Skin epidermis (tissue), 12 donors: ENCODE measurements at regions not wholly inside any gene's neighbourhood (a gene's known extent, or its start where the extent isn't known, plus 50 kb on each side); places are given as distances from the start of the nearest gene placed in this dataset.
A peak's percentile ranks its signal among the peaks of the same experiment; 100 is the strongest.

Experiments used
- H3K27ac ChIP-seq, 21 experiments: fragments of 200-600 bp; sonication (generic) in 11 of 21; one replicate each; pipeline ENCODE4 v1.5.0; 2020; ENCODE audit warnings: mild to moderate bottlenecking in 3 of 21, inconsistent platforms in 2 of 21, moderate library complexity in 2 of 21
- H3K4me3 ChIP-seq, 7 experiments: fragments of 200-600 bp; sonication (generic) in 2 of 7; one replicate each; pipeline ENCODE4 v1.5.0; 2020; ENCODE audit warnings: inconsistent platforms in 2 of 7, mild to moderate bottlenecking in 2 of 7, moderate library complexity in 1 of 7

DNA sequence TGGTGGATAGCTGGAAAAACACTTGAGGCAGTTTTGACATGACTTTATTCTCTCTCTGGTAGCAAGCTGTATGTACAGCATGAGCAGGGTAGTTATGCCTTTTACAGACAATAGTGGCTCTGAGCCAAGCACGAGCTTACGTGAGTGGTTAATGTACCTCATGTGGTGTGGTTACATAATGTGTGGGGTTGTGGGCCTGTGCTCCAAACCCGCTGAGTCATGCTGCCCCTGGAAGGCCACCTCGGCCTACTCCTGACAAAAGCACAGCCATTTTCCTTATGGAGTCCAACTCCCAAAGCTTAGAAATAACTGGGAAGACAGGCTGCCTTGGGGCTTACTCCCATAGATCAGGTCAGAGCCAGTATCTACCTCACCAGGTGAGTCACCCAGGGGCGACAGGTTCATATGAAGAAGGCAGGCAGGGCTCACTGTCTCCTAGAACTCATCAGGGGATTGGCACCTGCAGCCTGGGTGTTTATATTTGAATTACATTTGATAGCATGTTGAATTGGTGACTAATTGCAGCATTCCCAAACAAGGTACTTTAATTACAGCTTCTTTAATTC, 404.5 kb downstream of the ADRA2A start:
- H3K27ac ChIP-seq: peak overlapping the region in 5 of 21 experiments; percentile 13 to 53 (median 23)
- H3K4me3 ChIP-seq: no peak overlapping the region

DNA sequence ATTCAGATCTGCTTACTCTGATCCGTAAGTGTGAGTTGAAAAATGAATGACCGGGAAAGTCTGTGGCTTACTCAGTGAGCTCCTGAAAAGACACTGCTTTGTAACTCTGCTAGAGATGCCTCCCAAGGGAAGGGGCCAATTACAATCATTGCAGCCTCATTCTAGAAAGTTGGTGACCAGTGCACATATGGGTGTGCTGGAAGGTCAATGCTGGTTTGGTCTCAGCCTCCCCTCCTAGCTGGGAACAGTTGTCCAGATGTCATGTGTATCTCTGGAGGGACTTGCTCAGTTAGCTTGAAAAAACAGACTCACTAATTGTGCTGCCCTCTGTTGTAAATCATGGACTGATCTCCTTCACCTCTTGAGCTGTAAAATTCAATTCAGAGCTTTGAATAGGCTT, 405.0 kb downstream of the ADRA2A start:
- Histone ChIP-seq H3K4me3 (no peak overlapping the region), H3K27ac (peak overlapping the region in 2 of 21 experiments; percentile 22 to 53)

DNA sequence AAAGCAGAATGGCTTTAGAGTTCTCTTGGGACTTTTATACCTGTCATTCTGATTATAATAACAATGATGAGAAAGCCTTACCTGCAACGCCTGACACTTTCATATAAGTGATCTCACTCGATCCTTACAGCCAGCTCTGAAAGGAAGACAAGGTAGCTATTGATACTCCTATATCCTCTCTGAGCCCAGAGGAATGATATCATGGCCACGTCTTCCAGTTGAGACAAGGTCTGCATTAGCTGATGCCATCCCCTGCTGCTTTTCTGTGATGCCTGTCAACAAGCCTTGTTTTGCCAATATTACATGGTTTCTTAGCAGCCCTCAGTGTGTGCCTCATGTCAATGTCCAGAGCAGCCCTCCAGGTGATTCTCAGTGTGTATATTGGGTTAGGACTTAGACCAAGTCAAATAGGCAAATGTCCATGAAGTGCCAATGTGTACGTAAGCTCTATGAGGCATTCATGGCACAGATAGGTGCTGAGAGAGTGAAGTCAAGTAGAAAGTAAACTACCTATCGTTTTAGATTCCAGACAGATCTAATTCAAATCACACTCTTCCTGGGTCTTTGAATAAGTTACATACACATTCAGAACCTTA, 405.9 kb downstream of the ADRA2A start:
- Histone ChIP-seq H3K27ac (no peak overlapping the region), H3K4me3 (no peak overlapping the region)

DNA sequence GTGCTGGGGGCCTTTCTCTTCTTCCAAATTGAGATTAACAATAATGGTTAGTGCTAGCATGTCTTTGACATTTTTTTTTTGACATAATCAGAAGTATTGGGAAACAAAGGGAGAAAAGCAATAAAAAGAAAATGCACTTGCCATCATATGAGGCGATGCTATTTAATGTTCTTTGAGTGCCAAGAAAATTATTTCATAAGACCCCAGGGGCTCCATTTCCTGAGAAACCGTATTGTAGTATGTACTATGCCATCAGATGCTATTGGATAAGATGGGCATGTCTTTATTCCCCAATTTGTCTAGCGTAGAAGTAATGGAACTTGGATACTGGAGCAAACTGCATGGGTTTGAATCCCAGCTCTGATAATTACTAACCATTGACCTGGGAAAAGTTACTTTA, 408.9 kb downstream of the ADRA2A start:
- Histone ChIP-seq H3K4me3 (no peak overlapping the region), H3K27ac (no peak overlapping the region)

DNA sequence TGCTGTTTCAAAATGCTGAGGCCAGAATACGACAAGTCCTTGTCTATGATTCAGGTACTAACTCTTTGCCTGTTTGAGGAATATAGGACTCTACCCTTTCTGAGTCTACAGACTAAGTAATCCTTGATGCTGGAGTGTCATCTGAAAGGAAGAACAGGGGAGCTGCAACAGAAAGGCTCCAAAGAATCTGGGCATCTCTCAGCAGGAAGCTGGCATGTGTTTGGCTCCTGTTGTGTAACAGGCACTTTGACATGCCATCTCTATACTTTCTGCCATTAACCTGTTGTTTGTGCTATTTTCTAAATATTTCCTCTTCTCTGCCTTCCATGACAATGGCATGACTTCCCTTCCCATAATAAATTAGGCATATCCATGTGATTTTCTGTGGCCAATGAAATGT, 409.5 kb downstream of the ADRA2A start:
- Histone ChIP-seq H3K4me3 (no peak overlapping the region), H3K27ac (no peak overlapping the region)

DNA sequence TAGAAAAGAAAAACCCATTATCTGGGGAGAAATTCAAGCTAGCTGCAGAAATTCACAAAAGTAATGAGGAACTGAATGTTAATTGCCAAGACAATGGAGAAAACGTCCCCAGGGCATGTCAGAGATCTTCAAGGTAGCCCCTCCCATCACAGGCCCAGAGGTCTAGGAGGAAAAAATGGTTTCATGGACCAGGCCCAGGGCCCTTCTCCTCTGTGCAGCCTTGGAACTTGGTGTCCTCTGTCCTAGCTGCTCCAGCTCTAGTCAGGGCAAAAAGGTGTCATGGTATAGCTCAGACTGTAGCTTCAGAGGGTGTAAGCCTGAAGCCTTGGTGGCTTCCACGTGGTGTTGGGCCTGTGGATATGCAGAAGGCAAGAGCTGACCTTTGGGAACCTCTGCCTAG, 411.8 kb downstream of the ADRA2A start:
- Histone ChIP-seq H3K4me3 (no peak overlapping the region), H3K27ac (no peak overlapping the region)

DNA sequence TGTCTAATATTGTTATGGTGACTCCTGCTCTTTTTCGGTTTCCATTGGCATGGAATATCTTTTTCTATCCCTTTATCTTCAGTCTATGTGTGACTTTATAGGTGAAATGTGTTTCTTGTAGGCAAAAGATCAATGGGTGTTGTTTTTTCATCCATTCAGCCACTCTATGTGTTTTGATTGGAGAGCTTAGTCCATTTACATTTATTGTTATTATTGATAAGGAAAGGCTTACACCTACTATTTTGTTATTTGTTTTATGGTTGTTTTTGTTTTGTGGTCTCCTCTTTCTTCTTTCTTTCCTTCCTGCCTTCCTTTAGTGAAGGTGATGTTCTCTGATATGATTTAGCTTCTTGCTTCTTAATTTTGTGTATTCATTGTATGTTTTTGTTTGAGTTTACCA, 414.3 kb downstream of the ADRA2A start:
- H3K4me3 ChIP-seq: no peak overlapping the region
- no peak overlapping the region for H3K27ac ChIP-seq

DNA sequence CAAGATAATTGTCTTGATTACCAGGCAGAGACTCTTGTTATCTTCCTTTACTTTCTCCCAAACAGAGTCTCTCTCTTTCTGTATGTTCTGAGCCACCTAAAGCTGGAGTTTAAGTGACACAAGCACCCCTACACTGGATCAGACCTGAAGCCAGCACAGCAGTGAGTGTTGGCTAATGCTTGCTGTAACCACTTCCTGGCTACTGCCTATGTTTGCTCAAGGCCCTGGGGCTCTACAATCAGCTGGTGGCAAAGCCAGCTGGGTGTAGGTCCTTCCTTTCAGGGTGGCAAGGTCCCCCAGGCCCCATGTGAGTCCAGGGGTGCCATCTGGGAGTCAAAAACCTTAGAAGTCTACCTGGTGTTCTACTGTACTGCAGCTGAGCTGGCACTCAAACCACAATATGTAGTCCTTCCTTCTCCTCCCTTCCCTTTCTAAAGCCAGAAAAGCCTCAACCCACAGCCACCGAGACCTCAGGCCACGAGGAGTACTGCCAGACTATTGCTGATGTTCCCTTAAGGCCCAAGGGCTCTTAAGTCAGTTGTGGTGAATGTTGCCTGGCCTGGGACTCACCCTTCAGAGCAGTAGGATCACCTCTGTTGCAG, 416.3 kb downstream of the ADRA2A start:
- H3K27ac ChIP-seq: no peak overlapping the region
- no peak overlapping the region for H3K4me3 ChIP-seq

DNA sequence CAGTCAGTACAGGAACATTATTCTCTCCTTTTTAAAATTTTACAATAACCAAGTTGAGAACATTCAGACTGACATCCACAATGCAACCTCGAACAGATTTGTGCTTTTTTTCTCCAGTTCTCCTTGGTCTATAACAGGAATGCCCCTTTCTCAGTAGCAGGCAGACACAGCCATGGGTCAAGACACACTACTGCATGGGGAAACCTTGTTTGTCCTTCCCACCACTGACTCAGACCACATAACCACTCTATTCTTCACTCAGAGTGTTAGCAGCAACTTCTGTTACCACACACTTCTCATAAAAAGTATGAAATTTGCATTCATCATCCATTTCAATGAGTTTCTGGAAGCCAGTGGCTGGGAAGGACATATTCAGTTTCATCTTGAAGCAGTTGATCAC, 421.7 kb downstream of the ADRA2A start:
- no peak overlapping the region for H3K4me3 ChIP-seq
- no peak overlapping the region for H3K27ac ChIP-seq

DNA sequence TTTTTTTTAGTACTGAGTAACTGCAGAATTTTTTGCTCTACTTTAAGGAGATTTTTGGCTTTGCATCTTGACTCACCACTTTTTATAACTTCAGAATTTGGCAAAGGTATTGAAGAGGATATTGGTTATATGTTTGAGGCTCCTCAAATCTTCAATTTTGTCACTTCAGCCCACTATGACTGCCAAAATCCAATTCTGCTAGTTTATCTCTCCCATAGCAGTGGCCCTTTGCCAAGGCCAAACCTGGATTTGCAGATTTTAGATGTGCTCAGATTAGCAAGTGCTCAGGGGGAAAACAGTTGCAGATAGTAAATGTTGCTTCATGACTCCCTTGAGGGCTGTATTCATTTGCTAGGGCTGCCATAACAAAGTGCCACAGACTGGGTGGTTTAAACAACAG, 427.5 kb downstream of the ADRA2A start:
- Histone ChIP-seq H3K27ac (no peak overlapping the region), H3K4me3 (no peak overlapping the region)

DNA sequence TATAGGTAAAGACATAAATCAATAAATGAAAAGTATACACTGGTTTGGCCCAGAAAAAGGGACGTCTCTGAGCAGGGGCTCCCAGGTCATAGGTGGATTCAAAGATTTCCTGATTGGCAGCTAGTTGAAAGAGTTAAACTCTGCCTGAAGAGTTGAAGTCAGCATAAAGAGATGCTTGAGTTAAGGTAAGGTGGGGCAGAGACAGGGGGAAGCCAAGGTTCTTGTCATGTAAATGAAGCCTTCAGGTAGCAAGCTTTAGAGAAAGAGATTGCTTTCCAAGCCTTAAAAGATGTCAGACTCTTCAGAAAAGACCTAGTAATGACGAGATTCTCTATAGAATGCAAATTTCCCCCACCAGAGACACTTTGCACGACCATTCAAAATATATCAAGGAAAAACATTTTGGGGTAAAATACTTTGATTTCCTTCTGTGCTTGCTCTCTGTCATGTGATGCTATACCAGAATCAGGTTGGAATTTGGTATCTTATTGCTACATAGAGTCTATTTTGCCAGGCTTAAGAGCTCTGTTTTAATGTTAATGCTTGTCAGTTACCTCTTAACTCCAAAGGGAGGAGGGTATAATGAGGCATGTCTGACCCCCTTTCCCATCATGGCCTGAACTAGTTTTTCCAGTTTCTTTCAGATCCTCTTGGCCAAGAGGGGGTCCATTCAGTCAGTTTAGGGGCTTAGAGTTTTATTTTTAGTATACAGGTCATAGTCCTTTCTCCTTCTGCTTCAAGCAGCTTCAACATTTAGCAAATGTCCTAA, 429.6 kb downstream of the ADRA2A start:
- Histone ChIP-seq H3K27ac (no peak overlapping the region), H3K4me3 (no peak overlapping the region)

DNA sequence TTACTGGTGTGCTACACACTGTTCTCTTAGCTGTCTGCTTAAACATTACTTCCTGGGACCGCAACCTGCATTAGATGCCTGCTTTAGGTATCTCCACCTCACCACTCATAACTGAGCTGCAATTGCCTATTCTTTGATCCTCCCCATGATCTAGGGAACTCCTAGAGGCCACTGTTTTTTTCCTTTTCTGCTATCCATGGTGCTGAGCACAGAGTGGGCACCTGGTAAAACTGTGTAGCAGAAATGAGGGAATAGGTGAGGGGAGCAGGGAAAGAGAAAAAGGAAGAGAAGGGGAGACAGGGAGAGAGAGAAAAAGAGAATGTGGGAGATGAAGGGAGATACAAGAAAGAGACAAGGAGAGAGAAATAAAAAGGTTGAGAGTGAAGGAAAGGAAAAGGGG, 434.9 kb downstream of the ADRA2A start:
- H3K4me3 ChIP-seq: no peak overlapping the region

DNA sequence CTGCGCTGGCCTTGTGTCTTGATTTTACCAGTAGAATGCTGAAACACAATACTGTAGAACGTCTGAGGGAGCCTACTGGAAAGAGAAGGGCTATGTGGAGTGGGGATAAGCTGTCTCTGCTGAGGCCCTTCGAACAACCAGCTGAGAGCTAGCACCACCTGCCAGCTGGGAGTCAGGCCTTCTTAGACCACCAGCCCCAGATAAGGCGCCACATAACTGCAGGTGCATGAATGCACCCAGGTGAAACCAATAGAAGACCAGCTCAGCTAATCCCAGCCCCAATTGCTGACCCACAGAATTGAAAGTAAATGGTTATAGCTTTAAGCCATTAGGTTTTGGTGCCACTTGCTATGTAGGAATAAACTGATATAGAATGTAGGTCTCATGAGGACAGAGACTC, 438.4 kb downstream of the ADRA2A start:
- H3K27ac ChIP-seq: no peak overlapping the region

More for the DNA sequence above, 434.9 kb downstream of the ADRA2A start:
- H3K27ac ChIP-seq: no peak overlapping the region

DNA sequence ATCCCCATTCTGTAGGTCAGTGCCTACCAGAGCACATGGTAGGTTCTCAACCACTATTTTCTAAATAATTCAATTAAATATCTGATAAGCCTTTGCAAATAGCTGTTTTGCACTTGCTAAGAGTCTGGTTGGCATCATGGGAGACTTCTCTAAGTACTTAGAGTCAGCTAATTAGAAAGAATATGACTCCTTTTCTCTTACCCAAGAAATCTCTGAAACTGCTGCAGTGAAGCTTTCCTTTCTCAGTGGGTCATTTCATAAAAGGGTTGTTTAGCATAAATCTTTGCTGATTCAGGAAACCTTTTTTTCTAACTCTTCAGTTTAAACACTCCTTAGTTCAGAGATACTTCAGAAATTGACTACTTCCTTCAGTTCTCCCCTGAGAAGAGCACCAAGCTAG, 438.9 kb downstream of the ADRA2A start:
- Histone ChIP-seq H3K4me3 (no peak overlapping the region), H3K27ac (no peak overlapping the region)

More for the DNA sequence above, 438.4 kb downstream of the ADRA2A start:
- no peak overlapping the region for H3K4me3 ChIP-seq

DNA sequence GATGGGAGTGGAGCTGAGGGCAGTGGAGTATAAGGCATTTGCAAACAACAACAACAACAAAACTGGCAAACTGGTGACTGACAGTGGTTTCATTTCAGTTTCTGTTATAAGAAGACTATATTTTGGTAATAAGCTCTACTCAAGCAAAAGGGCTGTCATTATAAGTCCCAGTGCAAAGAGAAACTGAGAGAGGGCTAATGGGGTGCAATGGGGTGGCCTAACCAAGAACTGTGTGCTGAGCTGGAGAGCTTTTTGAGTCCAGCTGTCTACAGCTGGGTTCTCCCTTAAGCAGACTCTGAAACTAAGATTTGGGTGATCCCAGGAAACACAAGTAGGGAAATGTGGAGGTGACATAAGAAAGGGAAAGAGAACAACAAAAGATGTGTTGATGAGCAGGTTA, 439.3 kb downstream of the ADRA2A start:
- Histone ChIP-seq H3K27ac (no peak overlapping the region), H3K4me3 (no peak overlapping the region)

DNA sequence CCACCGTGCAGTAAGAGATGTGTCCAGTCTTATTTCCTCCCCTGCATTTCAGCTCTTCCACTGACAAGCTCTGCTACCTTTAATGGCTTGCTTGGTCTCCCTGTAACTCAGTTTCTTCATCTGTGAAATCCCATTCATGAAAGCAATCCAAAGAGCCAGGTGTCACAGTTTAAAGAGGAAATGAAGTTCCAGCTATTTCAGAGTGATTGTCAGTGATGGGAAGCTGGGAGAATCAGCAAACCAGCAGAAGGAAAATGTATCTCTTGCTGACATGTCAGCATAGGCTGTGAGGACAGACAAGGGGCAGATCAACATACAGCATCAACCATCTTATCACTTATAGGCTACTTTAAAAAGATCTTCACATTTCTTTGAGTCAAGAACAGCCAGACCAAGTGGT, 445.3 kb downstream of the ADRA2A start:
- Histone ChIP-seq H3K27ac (no peak overlapping the region), H3K4me3 (no peak overlapping the region)

DNA sequence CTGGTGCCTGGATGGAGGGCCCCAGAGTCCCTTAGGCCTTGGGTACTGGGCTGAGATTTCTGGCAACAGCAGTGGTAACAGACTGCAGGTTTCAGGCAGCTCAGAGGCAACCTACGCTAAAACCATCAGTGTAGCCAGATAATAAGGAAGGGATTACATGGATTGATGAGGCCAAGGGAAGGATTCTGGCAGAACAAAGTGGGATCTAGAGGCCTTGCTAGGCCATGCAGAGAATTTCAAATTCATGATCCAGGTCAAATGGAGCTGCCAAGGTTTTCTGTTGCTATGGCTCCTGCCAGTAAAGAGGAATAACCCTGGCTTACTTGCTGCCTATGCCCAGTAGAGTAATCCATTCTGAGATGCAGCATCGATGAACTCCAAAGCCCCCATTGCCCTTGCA, 445.7 kb downstream of the ADRA2A start:
- H3K27ac ChIP-seq: no peak overlapping the region
- no peak overlapping the region for H3K4me3 ChIP-seq

DNA sequence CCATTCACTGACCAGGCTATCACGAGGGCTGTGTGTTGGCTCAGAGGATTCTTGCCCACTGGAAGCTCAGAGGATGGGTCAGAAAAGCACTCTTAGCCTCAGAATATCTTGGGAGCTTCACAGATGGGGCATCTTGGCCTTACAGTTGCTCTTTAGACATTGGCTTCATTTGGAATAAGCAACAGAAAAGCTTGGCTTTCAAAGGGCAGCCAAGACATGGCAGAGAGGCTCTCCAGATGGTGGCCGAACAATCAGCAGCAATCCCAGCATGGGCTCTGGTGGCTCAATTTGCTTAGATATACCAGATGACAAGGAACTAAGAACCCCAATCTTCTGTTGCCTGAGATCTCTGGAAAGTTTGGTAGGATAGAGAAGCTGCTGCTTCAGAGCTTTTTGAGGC, 446.2 kb downstream of the ADRA2A start:
- Histone ChIP-seq H3K27ac (no peak overlapping the region), H3K4me3 (no peak overlapping the region)

DNA sequence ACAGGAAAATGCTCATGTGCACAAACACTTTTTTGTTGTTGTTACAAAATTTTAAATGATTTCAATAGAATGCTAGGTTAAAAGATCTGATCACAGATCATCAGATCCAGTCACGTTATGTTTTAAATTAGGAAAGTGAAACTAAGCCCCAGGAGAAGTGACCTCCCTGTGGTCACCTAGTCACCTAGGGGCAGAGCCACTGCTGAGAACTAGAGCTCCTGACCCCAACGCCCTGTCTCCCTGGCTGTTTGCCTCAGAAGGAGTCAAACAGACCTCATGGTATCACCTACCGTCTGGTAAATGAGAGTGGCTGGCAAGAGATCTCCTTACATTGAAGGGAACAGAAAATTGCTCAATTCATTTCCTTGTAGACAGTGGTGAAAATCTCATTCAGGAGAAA, 447.3 kb downstream of the ADRA2A start:
- no peak overlapping the region for H3K4me3 ChIP-seq
- no peak overlapping the region for H3K27ac ChIP-seq

DNA sequence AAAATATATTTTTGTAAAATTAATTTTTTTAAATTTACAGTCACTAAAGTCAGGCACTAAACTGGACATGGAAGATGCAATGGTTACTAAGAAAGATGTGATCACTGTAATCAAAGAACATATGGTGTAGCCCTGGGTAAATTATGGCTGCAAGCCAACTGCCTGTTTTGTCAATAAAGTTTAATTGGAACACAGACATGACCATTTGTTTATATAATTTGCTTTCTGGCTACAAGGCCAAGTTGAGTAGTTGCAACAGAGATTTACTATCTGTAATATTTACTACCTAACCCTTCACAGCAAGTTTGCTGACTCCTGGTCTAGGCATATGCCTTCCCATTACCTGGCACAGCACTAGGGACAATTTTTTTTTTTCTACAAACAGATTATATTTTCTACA, 448.9 kb downstream of the ADRA2A start:
- Histone ChIP-seq H3K4me3 (no peak overlapping the region), H3K27ac (no peak overlapping the region)

DNA sequence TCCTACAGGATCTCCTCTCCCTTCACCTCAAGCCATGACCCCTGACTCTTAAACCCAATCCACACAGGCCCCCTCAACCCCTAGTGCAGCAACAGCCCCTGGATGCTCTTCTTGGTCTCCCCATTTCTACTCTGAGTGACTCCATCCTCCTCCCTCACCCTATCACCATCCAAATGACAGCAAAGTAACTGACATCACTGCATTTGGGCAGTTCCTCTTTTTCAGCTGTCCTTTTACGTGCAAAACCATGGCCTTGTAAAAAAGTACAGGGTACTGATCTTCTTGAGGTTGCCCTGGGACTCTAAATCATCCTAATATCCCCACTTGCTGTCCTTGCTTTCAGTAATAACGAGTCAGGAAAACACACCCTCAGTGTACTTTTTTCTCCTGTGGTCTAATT, 454.9 kb downstream of the ADRA2A start:
- H3K4me3 ChIP-seq: no peak overlapping the region

More for the DNA sequence above, 454.9 kb downstream of the ADRA2A start:
- no peak overlapping the region for H3K27ac ChIP-seq
